HepG2 (cell line): ENCODE measurements at regions not wholly inside any gene's neighbourhood (a gene's known extent, or its start where the extent isn't known, plus 50 kb on each side); places are given as distances from the start of the nearest gene placed in this dataset.

Experiments used
- ATAC-seq: fragments of 200-7000 bp; cut with Tn5 transposase; 3 replicates; pipeline ENCODE4 v1.9.1; 2020; ENCODE audit warnings: mild to moderate bottlenecking, moderate library complexity
- BruUV-seq: library from RNA; stranded (reverse); fragments of 400-500 nt; replicated peaks from 2 replicates; lab custom pipeline; 2021; lab: Mats Ljungman, UMichigan
- CTCF ChIA-PET: fragments of 300-600 bp; formaldehyde crosslinking; extraction: SDS; loops from one replicate; lab custom pipeline; 2021; ENCODE audit warnings: low total read pairs, inconsistent platforms, low intra/inter-chr PET ratio; lab: Yijun Ruan, JAX
- POLR2A ChIA-PET: fragments of 350-600 bp; sonication (Branson Sonifier 250); formaldehyde crosslinking; loops from one replicate; lab custom pipeline; 2020; ENCODE audit warnings: antibody characterized with exemption, inconsistent platforms; lab: Yijun Ruan, JAX
- DNase-seq: peaks from one replicate; pipeline ENCODE4 v3.0.0-alpha.2; 2015; ENCODE audit warnings: low spot score
- FAIRE-seq: peaks from 3 replicates; lab custom pipeline; 2011; peaks lifted over from hg19 to GRCh38; lab: Jason Lieb, UNC
- H2AFZ ChIP-seq: one replicate; pipeline ENCODE4 v1.6.1; 2011; ENCODE audit warnings: low read length, inconsistent platforms
- H3K27ac ChIP-seq: fragments of 300-600 bp; 3 replicates; pipeline ENCODE4 v1.8.0; 2011; ENCODE audit warnings: mixed run types, mild to moderate bottlenecking, mixed read lengths, low read length, inconsistent platforms; ENCODE audit not compliant: insufficient read depth; ENCODE audit errors: extremely low read length
- H3K27me3 ChIP-seq, 2 experiments: fragments of 200-600 bp in 1 of 2; 2 replicates in 1 of 2; 3 replicates in 1 of 2; pipeline versions ENCODE4 v1.6.0 to v1.8.0; 2011; ENCODE audit warnings: low read length in 2 of 2, mild to moderate bottlenecking in 2 of 2, moderate library complexity in 2 of 2, inconsistent platforms in 1 of 2; ENCODE audit not compliant: insufficient read depth in 2 of 2, control insufficient read depth in 1 of 2
- H3K36me3 ChIP-seq, 2 experiments: fragments of 200-600 bp in 1 of 2; replicated peaks in 1 of 2; 2 replicates in 1 of 2; 3 replicates in 1 of 2; pipeline versions ENCODE4 v1.5.1 to v1.8.0; 2011; ENCODE audit warnings: low read length in 2 of 2, inconsistent platforms in 1 of 2; ENCODE audit not compliant: insufficient read depth in 2 of 2, control insufficient read depth in 1 of 2
- H3K4me1 ChIP-seq: 2 replicates; pipeline ENCODE4 v1.5.1; 2012; ENCODE audit warnings: low read length, inconsistent platforms; ENCODE audit not compliant: insufficient read depth
- H3K4me2 ChIP-seq: 2 replicates; pipeline ENCODE4 v1.6.0; 2011; ENCODE audit warnings: low read depth, low read length, inconsistent platforms
- H3K4me3 ChIP-seq, 3 experiments: fragments of 200-600 bp in 1 of 3; sonication (generic), shearing (Covaris generic) in 1 of 3; replicated peaks in 1 of 3; 2 replicates each; pipeline ENCODE4 v1.5.1; 2011 to 2016; ENCODE audit warnings: low read length in 3 of 3, inconsistent platforms in 2 of 3, low read depth in 2 of 3, mild to moderate bottlenecking in 2 of 3, control low read depth in 1 of 3, mixed read lengths in 1 of 3; ENCODE audit not compliant: insufficient read depth in 1 of 3
- H3K79me2 ChIP-seq: one replicate; pipeline ENCODE4 v1.6.1; 2011; ENCODE audit warnings: low read length, inconsistent platforms; ENCODE audit not compliant: insufficient read depth
- H3K9ac ChIP-seq: 2 replicates; pipeline ENCODE4 v1.6.0; 2011; ENCODE audit warnings: mild to moderate bottlenecking, low read depth, low read length, inconsistent platforms; ENCODE audit not compliant: insufficient read depth
- H3K9me3 ChIP-seq: 2 replicates; pipeline ENCODE4 v1.5.1; 2012; ENCODE audit warnings: mild to moderate bottlenecking, low read length
- H4K20me1 ChIP-seq: 2 replicates; pipeline ENCODE4 v1.6.0; 2011; ENCODE audit warnings: inconsistent platforms, mild to moderate bottlenecking, low read length, moderate library complexity; ENCODE audit not compliant: insufficient read depth
- ATF7 ChIP-seq, 2 experiments: fragments of 450-650 bp in 1 of 2; sonication (generic) in 1 of 2; formaldehyde crosslinking in 1 of 2; IDR thresholded peaks; 2 replicates each; pipeline versions ENCODE4 v1.4.0 to v1.6.1; 2016 to 2020; ENCODE audit warnings: antibody characterized with exemption in 1 of 2, mild to moderate bottlenecking in 1 of 2, missing genetic modification reagents in 1 of 2
- CC2D1A ChIP-seq: sonication (generic); formaldehyde crosslinking; IDR thresholded peaks from 2 replicates; pipeline ENCODE4 v1.8.1; 2023; ENCODE audit warnings: mild to moderate bottlenecking, missing genetic modification reagents
- FOXP4 ChIP-seq: sonication (generic); formaldehyde crosslinking; IDR thresholded peaks from 2 replicates; pipeline ENCODE4 v1.4.0; 2020; ENCODE audit warnings: missing genetic modification reagents
- NAIF1 ChIP-seq: sonication (generic); formaldehyde crosslinking; IDR thresholded peaks from 2 replicates; pipeline ENCODE4 v1.5.0; 2020; ENCODE audit warnings: mild to moderate bottlenecking, missing genetic modification reagents, borderline replicate concordance
- NR2F1 ChIP-seq, 2 experiments: fragments of 450-650 bp in 1 of 2; formaldehyde crosslinking in 1 of 2; IDR thresholded peaks; 2 replicates each; pipeline versions ENCODE4 v1.5.0 to v1.6.1; 2016 to 2020; ENCODE audit warnings: mild to moderate bottlenecking in 1 of 2, missing compliant biosample characterization in 1 of 2, missing genetic modification reagents in 1 of 2, moderate library complexity in 1 of 2
- PRDM4 ChIP-seq: sonication (generic); formaldehyde crosslinking; IDR thresholded peaks from 2 replicates; pipeline ENCODE4 v1.9.0; 2021; ENCODE audit warnings: missing genetic modification reagents, borderline replicate concordance
- THAP11 ChIP-seq: IDR thresholded peaks from 2 replicates; pipeline ENCODE4 v1.6.1; 2016; ENCODE audit warnings: missing biosample characterization, missing genetic modification reagents
- ZFP36L2 ChIP-seq: sonication (generic); formaldehyde crosslinking; IDR thresholded peaks from 2 replicates; pipeline ENCODE4 v1.4.0; 2020; ENCODE audit warnings: missing genetic modification reagents
- ZNF761 ChIP-seq: sonication (generic); formaldehyde crosslinking; conservative IDR thresholded peaks from 2 replicates; pipeline ENCODE4 v1.4.0; 2020; ENCODE audit warnings: mild to moderate bottlenecking, missing genetic modification reagents
- WGBS: methylation state at CpG from one replicate; pipeline ENCODE4 v1.1.6; 2017; ENCODE audit warnings: low lambda C conversion rate; 5-methylcytosine and 5-hydroxymethylcytosine counted together
- in situ Hi-C: cut with HindIII; loops from 2 replicates; pipeline ENCODE4 v1.10.0; 2017; ENCODE audit warnings: low pct_unique_long_range_greater_than_20kb; ENCODE audit not compliant: extremely low pct_ligation_motif_present
- intact Hi-C: fragments of 100-400 bp; cut with micrococcal nuclease; formaldehyde crosslinking; loops from one replicate; pipeline ENCODE4 v1.10.0; 2022; ENCODE audit not compliant: unreplicated experiment
- TF ChIP-seq, protein P1 (sequence below): sonication (generic); formaldehyde crosslinking; IDR thresholded peaks from 2 replicates; pipeline ENCODE4 v1.4.0; 2020; ENCODE audit warnings: missing genetic modification reagents, borderline replicate concordance

- Histone ChIP-seq H3K27me3 (no peaks in the 10 kb centered on the region), H3K4me1 (no peaks in the 10 kb centered on the region), H3K9ac (no peak overlapping the region), H4K20me1 (no peaks in the 10 kb centered on the region), H3K9me3 (no peaks in the 10 kb centered on the region), H3K27ac (no peak overlapping the region), H3K36me3 (no peaks in the 10 kb centered on the region), H2AFZ (no peak overlapping the region), H3K4me3 (no peak overlapping the region), H3K4me2 (no peak overlapping the region), H3K79me2 (no peaks in the 10 kb centered on the region)
- TF ChIP-seq ATF7 (IDR thresholded peaks at IDR 0.05) = peak; percentile 35; the same call in 1 of the 2 replicates
- TF ChIP-seq ATF7 (CRISPR knock-in tag; IDR thresholded peaks at IDR 0.05) = no peak
- TF ChIP-seq ZFP36L2 (CRISPR knock-in tag) = no peak
- no peak for TF ChIP-seq THAP11 (CRISPR knock-in tag)
- no TSS peak for BruUV-seq
- WGBS = 1% methylated on average over 1 of the region's 1 CpG
- ChIA-PET CTCF (no interaction called here), POLR2A (no interaction called here)
- in situ Hi-C loops (no loop called here), intact Hi-C loops (no loop called here)
- DNase-seq (no peak), ATAC-seq (no peak), FAIRE-seq (no peak)
These were observed 301.7 kb downstream of the CENPW start for GRCh38 chr6:126641641-126642040.

GRCh38 chr6:126643352-126643751 is 303.4 kb downstream of the CENPW start:
- Histone ChIP-seq H3K4me3 (no peak overlapping the region), H3K9ac (no peak overlapping the region), H4K20me1 (no peaks in the 10 kb centered on the region), H2AFZ (no peak overlapping the region), H3K4me2 (no peak overlapping the region), H3K9me3 (no peaks in the 10 kb centered on the region), H3K4me1 (no peaks in the 10 kb centered on the region), H3K27me3 (no peaks in the 10 kb centered on the region), H3K36me3 (no peaks in the 10 kb centered on the region), H3K27ac (no peak overlapping the region), H3K79me2 (no peaks in the 10 kb centered on the region)
- BruUV-seq = no TSS peak
- DNase-seq (no peak), FAIRE-seq (no peak), ATAC-seq (no peak)
- intact Hi-C loops = no loop called here
- CTCF ChIA-PET = no interaction called here
- 82% methylated on average over 26 of the region's 33 CpGs for whole genome bisulfite sequencing
- in situ Hi-C loops = no loop called here
- POLR2A ChIA-PET = no interaction called here
- no peak for TF ChIP-seq NAIF1
- no peak for TF ChIP-seq PRDM4
- TF ChIP-seq ZNF761 (CRISPR knock-in tag) = no peak
- no peak for TF ChIP-seq FOXP4 (CRISPR knock-in tag)
- TF ChIP-seq, protein P1, sequence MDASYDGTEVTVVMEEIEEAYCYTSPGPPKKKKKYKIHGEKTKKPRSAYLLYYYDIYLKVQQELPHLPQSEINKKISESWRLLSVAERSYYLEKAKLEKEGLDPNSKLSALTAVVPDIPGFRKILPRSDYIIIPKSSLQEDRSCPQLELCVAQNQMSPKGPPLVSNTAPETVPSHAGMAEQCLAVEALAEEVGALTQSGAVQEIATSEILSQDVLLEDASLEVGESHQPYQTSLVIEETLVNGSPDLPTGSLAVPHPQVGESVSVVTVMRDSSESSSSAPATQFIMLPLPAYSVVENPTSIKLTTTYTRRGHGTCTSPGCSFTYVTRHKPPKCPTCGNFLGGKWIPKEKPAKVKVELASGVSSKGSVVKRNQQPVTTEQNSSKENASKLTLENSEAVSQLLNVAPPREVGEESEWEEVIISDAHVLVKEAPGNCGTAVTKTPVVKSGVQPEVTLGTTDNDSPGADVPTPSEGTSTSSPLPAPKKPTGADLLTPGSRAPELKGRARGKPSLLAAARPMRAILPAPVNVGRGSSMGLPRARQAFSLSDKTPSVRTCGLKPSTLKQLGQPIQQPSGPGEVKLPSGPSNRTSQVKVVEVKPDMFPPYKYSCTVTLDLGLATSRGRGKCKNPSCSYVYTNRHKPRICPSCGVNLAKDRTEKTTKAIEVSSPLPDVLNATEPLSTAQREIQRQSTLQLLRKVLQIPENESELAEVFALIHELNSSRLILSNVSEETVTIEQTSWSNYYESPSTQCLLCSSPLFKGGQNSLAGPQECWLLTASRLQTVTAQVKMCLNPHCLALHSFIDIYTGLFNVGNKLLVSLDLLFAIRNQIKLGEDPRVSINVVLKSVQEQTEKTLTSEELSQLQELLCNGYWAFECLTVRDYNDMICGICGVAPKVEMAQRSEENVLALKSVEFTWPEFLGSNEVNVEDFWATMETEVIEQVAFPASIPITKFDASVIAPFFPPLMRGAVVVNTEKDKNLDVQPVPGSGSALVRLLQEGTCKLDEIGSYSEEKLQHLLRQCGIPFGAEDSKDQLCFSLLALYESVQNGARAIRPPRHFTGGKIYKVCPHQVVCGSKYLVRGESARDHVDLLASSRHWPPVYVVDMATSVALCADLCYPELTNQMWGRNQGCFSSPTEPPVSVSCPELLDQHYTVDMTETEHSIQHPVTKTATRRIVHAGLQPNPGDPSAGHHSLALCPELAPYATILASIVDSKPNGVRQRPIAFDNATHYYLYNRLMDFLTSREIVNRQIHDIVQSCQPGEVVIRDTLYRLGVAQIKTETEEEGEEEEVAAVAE = no peak
- no peak for TF ChIP-seq NR2F1 (CRISPR knock-in tag; IDR thresholded peaks at IDR 0.05)
- no peak for TF ChIP-seq CC2D1A (CRISPR knock-in tag)
